ENCODE measurements at regions not wholly inside any gene's neighbourhood (a gene's known extent, or its start where the extent isn't known, plus 50 kb on each side); places are given as distances from the start of the nearest gene placed in this dataset.

GRCh38 chr7:136605532-136606329, 262.7 kb upstream of the CHRM2 start:
- TF ChIP-seq EZH2 (IDR thresholded peaks at IDR 0.05; ENCODE audit: insufficient read depth, poor library complexity, severe bottlenecking) (no peak), EZH2phosphoT487 (IDR thresholded peaks at IDR 0.05; ENCODE audit: insufficient read depth, low read depth) (no peak)

Data from GM23248 (cell line).